Omental fat pad (tissue), 3 donors: ENCODE measurements at regions not wholly inside any gene's neighbourhood (a gene's known extent, or its start where the extent isn't known, plus 50 kb on each side); places are given as distances from the start of the nearest gene placed in this dataset.

ENCODE experiments used
- ATAC-seq: fragments of 150-250 bp; one replicate; pipeline ENCODE4 v1.9.1; 2016; ENCODE audit warnings: mild to moderate bottlenecking, moderate library complexity; ENCODE audit not compliant: low FRiP score
- DNase-seq: peaks from one replicate; pipeline ENCODE4 v3.0.0-alpha.2; 2019; ENCODE audit warnings: low spot score
- TF ChIP-seq, protein P1 (sequence below), 3 donors: fragments of 450-650 bp; IDR thresholded peaks; one replicate each; pipeline ENCODE4 v1.5.1; 2016 to 2017; ENCODE audit warnings: antibody characterized with exemption in 3 of 3, mild to moderate bottlenecking in 3 of 3, moderate library complexity in 2 of 3

DNA sequence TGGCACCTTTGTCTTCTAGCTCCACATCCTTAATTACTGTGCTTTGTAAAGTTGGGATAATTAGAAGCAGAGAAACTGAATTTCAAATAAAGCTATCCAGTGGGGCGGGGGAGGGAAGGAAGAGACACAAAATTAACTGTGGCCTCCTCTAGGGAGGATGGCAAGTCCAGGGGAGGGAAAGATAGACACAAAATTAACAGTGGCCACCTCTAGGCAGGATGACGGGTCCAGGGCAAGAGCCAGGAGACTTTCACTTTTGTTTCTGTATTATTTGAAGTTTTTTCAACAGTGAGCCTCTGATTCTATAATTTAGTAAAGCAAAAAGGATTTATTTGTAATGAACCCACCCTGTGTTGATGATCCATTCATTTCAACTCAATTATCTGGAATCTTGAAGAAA lies 335.9 kb downstream of the MSX2 start:
- no peak for DNase-seq
- TF ChIP-seq, protein P1, sequence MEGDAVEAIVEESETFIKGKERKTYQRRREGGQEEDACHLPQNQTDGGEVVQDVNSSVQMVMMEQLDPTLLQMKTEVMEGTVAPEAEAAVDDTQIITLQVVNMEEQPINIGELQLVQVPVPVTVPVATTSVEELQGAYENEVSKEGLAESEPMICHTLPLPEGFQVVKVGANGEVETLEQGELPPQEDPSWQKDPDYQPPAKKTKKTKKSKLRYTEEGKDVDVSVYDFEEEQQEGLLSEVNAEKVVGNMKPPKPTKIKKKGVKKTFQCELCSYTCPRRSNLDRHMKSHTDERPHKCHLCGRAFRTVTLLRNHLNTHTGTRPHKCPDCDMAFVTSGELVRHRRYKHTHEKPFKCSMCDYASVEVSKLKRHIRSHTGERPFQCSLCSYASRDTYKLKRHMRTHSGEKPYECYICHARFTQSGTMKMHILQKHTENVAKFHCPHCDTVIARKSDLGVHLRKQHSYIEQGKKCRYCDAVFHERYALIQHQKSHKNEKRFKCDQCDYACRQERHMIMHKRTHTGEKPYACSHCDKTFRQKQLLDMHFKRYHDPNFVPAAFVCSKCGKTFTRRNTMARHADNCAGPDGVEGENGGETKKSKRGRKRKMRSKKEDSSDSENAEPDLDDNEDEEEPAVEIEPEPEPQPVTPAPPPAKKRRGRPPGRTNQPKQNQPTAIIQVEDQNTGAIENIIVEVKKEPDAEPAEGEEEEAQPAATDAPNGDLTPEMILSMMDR (IDR thresholded peaks at IDR 0.05) = no peak
- ATAC-seq = no peak

DNA sequence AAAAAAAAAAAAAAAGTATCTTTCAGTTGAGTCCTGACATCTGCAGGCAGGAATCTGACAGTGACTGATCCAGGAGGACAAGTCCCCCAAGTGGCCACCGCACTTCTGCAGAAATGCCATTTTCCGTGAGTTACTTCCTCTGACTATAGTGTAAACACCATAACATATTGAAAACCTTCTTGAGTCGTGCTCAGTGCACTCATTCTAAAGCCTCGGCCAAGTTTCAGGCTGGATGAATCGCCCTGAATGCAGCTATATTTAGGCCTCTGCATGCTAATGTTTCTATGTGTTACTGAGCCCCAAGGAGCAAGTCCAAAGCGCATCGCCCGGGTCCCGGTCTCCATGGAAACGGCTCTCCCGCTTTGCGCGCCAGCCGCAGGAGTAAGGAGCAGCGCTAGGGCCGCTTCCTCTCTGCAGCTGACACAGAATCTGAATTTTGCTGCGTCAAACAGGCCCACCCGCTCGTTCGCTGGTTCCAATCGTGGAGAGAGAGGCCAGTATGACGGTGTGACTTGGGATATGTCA lies 335.4 kb downstream of the MSX2 start:
- ATAC-seq = no peak
- TF ChIP-seq, protein P1 (IDR thresholded peaks at IDR 0.05) = no peak
- no peak for DNase-seq

DNA sequence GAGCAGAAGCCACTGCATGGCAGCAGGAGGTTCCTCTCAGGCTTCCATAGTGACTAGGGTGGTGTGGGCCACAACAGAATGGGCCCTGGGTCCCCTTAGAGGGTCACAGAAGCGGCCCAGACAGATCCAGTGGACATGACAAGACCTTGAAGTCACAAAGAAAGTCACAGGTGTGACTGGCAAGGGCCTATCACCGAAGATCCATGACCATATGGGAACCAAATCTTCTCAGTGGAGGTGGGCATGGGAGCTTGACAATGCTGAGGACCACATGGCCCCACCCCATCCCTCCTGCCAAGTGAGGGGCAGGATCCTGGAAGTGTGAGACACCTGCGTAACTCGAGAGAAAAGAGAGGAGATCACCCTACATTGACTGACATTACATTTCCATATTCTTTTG lies 332.4 kb downstream of the MSX2 start:
- TF ChIP-seq, protein P1 (IDR thresholded peaks at IDR 0.05) = no peak
- ATAC-seq (no peak), DNase-seq (no peak)

DNA sequence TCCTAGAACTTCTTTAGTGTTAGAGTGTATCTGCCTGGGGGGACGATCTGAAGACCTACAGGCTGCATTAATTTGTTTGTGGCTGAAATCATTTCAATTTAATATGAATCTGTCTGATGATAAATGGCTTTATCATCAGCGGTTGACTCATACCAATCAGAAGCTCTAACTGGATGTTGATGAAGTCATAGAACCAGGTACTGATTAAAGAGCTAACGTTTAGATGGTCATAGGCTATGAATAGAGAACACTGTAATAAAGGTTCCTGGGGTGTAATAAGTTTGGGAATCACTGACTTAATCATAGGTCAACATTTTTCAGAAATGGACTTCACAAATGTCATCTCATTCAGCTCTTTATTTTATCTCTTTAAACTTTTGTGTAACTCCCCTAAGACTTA lies 329.9 kb downstream of the MSX2 start:
- ATAC-seq (no peak), DNase-seq (no peak)
- TF ChIP-seq, protein P1 (IDR thresholded peaks at IDR 0.05) = no peak

DNA sequence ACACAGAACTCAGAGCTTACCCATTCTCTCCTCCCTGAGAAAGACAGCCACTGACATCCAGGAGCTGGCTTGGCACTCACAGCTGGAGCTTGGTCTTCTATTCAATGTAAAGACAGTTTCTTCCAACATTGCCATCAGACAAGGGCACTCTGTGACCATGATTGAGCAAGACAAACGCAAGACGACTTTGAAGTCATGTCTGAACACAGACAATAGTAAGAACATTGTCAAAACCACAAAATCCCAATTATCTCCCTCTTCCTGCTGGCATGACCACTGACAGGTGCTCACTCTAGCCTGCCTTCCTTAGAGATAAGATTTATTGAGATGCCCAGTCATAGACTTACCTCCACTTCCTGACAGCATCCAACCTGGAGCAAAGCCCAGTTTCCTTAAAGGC lies 328.0 kb downstream of the MSX2 start:
- ATAC-seq (no peak), DNase-seq (no peak)
- TF ChIP-seq, protein P1 (IDR thresholded peaks at IDR 0.05) = no peak

DNA sequence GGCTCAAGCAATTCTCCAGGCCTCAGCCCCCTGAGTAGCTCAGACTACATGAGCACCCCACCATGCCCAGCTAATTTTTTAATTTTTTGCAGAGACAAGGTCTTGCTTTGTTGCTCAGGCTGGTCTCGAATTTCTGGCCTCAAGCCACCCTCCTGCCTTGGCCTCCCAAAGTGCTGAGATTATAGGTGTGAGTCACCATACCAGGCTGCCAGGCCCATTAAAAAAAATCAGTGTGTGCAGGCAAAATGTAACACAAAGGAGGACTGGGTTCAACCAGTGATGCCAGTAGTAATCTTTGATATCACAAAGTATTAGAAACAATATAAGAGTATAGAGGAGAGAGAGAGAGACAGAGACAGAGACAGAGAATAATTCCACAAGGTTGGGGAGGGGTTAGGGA lies 322.7 kb downstream of the MSX2 start:
- no peak for DNase-seq
- TF ChIP-seq, protein P1 (IDR thresholded peaks at IDR 0.05) = no peak
- no peak for ATAC-seq

DNA sequence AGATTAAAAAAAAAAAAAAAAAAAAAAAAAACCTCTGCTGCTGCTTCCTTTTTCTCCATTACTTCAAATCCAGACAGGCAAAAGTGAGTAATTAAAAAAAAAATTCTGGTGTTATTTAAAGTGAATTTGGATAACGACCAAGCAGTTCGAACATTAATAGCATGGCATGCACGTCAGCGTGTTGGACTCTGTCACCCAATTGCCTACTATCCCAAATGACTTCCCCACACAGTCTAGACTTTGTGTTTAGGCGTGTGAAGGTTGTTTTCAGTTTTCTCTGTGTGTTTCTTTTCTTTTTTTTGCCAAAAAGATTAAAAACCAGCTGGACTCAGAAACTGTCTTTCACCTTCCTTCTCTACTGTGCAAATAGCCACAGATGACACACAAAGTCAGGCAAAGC lies 321.4 kb downstream of the MSX2 start:
- DNase-seq (no peak), ATAC-seq (no peak)
- TF ChIP-seq, protein P1 (IDR thresholded peaks at IDR 0.05) = no peak
